Right lobe of liver (tissue), 6 donors: ENCODE measurements at regions not wholly inside any gene's neighbourhood (a gene's known extent, or its start where the extent isn't known, plus 50 kb on each side); places are given as distances from the start of the nearest gene placed in this dataset.
"Not testable (repeated sequence)": the region's sequence is repeated elsewhere in the genome, so short reads cannot be mapped to it uniquely, and the experiment has no call there.

Source experiments
- ATAC-seq, 4 donors: fragments of 200-7000 bp; cut with Tn5 transposase; one replicate each; pipeline ENCODE4 v1.9.1; 2020; ENCODE audit warnings: mild to moderate bottlenecking in 4 of 4, moderate library complexity in 4 of 4
- DNase-seq, 3 donors: peaks; one replicate each; pipeline ENCODE4 v3.0.0-alpha.2; 2020
- H3K27ac ChIP-seq, 3 donors: fragments of 200-600 bp; one replicate each; pipeline ENCODE4 v1.8.0; 2022
- H3K27me3 ChIP-seq, 2 donors: fragments of 200-600 bp; one replicate each; pipeline ENCODE4 v1.8.0; 2022
- H3K36me3 ChIP-seq, 4 donors: fragments of 200-600 bp; sonication (generic) in 1 of 4; one replicate each; pipeline versions ENCODE4 v1.5.1 to v1.8.0; 2017 to 2022; ENCODE audit warnings: control low read depth in 1 of 4
- H3K4me1 ChIP-seq, 4 donors: fragments of 200-600 bp; sonication (generic) in 1 of 4; one replicate each; pipeline versions ENCODE4 v1.5.1 to v1.8.0; 2017 to 2022; ENCODE audit warnings: control low read depth in 1 of 4
- H3K4me3 ChIP-seq, 3 donors: fragments of 200-600 bp; one replicate each; pipeline ENCODE4 v1.8.0; 2022
- H3K9me3 ChIP-seq, 4 donors: fragments of 200-600 bp; sonication (generic) in 1 of 4; one replicate each; pipeline versions ENCODE4 v1.5.1 to v1.8.0; 2017 to 2022; ENCODE audit warnings: control low read depth in 1 of 4
- CTCF ChIP-seq, 4 donors: fragments of 200-600 bp in 3 of 4; fragments of 450-650 bp in 1 of 4; IDR thresholded peaks; one replicate each; pipeline versions ENCODE4 v1.5.1 to v1.8.0; 2016 to 2022; ENCODE audit warnings: antibody characterized with exemption in 4 of 4, mild to moderate bottlenecking in 2 of 4
- POLR2A ChIP-seq: fragments of 450-650 bp; IDR thresholded peaks from one replicate; pipeline ENCODE4 v1.6.1; 2017; ENCODE audit warnings: antibody characterized with exemption, mild to moderate bottlenecking
- WGBS: methylation state at CpG from one replicate; pipeline ENCODE4 v1.1.6; 2018; ENCODE audit warnings: low coverage, low lambda C conversion rate; ENCODE audit not compliant: insufficient coverage; ENCODE audit errors: missing lambda C conversion rate; 5-methylcytosine and 5-hydroxymethylcytosine counted together
- intact Hi-C, 2 donors: fragments of 100-400 bp; cut with DNase I; formaldehyde crosslinking; loops; one replicate each; pipeline versions ENCODE4 v1.11.2 to v1.14.1; 2022
- donor health status: DM: no; HTN: yes; CAD: no.
- donor health status: DM: no; HTN: no; CAD: no.
- donor health status: DM: no; HTN: no; CAD: no.
- donor health status: DM: no; HTN: yes; CAD: no.
- donor health status: DM: no; HTN: yes; CAD: no.

DNA sequence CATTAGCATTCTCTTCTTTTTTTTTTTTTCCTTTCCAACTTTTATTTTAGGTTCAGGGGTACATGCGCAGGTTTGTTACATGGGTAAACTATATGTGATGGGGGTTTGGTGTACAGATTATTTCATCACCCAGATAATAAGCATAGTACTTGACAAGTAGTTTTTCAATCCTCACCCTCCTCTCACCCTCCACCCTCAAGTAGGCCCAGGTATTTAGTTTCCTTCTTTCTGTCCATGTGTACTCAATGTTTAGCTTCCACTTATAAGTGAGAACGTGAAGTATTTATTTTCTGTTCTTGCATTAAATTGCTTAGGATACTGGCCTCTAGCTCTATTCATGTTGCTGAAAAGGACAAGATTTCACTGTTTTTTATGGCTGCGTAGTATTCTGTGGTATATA lies 140.8 kb upstream of the PGRMC2 start:
- H3K36me3 ChIP-seq = no peaks in the 10 kb centered on the region
- no peak for ATAC-seq
- WGBS = 97% methylated on average over 2 of the region's 3 CpGs
- H3K4me1 ChIP-seq = no peaks in the 10 kb centered on the region
- H3K4me3 ChIP-seq = no peak overlapping the region
- no peaks in the 10 kb centered on the region for H3K27me3 ChIP-seq
- no peaks in the 10 kb centered on the region for H3K9me3 ChIP-seq
- H3K27ac ChIP-seq = no peak overlapping the region
- DNase-seq = no peak
- TF ChIP-seq CTCF (IDR thresholded peaks at IDR 0.05) (no peak), POLR2A (no peak)
- intact Hi-C loops = no loop called here

DNA sequence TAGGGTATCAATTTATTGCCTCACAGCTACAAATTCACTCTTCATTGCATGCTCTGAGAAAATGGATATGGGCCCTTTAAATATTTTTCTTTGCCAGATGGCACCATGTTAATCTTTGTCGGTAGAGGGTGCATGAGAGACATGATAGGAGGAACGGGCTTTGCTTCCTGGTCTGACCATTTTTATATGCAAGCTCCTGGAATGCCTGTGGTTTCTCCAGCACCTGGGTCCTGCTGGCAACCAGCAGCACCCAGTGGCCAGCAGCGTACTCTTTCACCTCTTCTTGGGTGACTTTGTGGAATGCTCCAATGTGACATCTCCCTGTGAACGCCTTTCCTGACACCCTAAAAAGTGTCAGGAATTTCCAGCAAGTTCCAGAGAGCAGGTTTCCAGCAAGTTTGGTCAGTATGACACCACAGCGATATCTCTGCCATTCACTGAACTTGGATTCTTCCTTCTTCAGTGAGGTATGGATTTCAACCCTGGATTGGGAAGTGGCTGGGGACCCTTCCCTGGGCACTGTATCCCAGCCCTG lies 140.3 kb upstream of the PGRMC2 start:
- peak overlapping the region in 1 of 3 donors; percentile 14 for H3K27ac ChIP-seq
- intact Hi-C loops = no loop called here
- H3K36me3 ChIP-seq = no peaks in the 10 kb centered on the region
- no peak for TF ChIP-seq POLR2A
- TF ChIP-seq CTCF (IDR thresholded peaks at IDR 0.05) = peak; percentile 43 to 54 (median 50)
- H3K4me1 ChIP-seq = no peaks in the 10 kb centered on the region
- WGBS = 27% methylated on average over 3 of the region's 5 CpGs
- DNase-seq = peak in 2 of 3 donors; percentile 36 to 61
- H3K27me3 ChIP-seq = no peaks in the 10 kb centered on the region
- H3K4me3 ChIP-seq = no peak overlapping the region
- no peaks in the 10 kb centered on the region for H3K9me3 ChIP-seq
- peak; percentile 98 to 100 (median 100) for ATAC-seq

- 67% methylated on average over 4 of the region's 4 CpGs for WGBS
- H3K27me3 ChIP-seq = no peaks in the 10 kb centered on the region
- TF ChIP-seq POLR2A (no peak), CTCF (IDR thresholded peaks at IDR 0.05) (no peak)
- no peaks in the 10 kb centered on the region for H3K36me3 ChIP-seq
- H3K4me1 ChIP-seq = no peaks in the 10 kb centered on the region
- H3K9me3 ChIP-seq = no peaks in the 10 kb centered on the region
- no peak overlapping the region for H3K4me3 ChIP-seq
- ATAC-seq (peak in 1 of 4 donors; percentile 10), DNase-seq (no peak)
- intact Hi-C loops = no loop called here
- H3K27ac ChIP-seq = no peak overlapping the region
These were observed 137.2 kb upstream of the PGRMC2 start for GRCh38 chr4:128424527-128425497.

- H3K27me3 ChIP-seq, ATAC-seq, DNase-seq, H3K4me1 ChIP-seq, intact Hi-C loops, H3K4me3 ChIP-seq, H3K9me3 ChIP-seq, H3K36me3 ChIP-seq, H3K27ac ChIP-seq: not testable (repeated sequence)
- 88% methylated on average over 5 of the region's 5 CpGs for WGBS
These were observed 134.7 kb upstream of the PGRMC2 start for GRCh38 chr4:128422296-128422695.

- Histone ChIP-seq H3K27me3 (no peaks in the 10 kb centered on the region), H3K4me3 (no peak overlapping the region), H3K4me1 (no peaks in the 10 kb centered on the region), H3K27ac (no peak overlapping the region), H3K9me3 (peaks cover 0 to 2% (median 0%) of the 10 kb centered on the region in 4 donors), H3K36me3 (no peaks in the 10 kb centered on the region)
- no peak for DNase-seq
- ATAC-seq = no peak
- intact Hi-C loops = no loop called here
- TF ChIP-seq POLR2A (no peak), CTCF (IDR thresholded peaks at IDR 0.05) (no peak)
- WGBS = 65% methylated on average over 3 of the region's 3 CpGs
These were observed 129.3 kb upstream of the PGRMC2 start for GRCh38 chr4:128416921-128417320.
